Stimulated activated naive B cell treated with anti-CD40 and anti-IgM and Interleukin-4, amounts not matched to agents 10 μg/mL and 1 μg/mL and 100 μg/mL, for 72 hours (primary cell): ENCODE measurements at regions not wholly inside any gene's neighbourhood (a gene's known extent, or its start where the extent isn't known, plus 50 kb on each side); places are given as distances from the start of the nearest gene placed in this dataset.
"Not testable (repeated sequence)": the region's sequence is repeated elsewhere in the genome, so short reads cannot be mapped to it uniquely, and the experiment has no call there.

Experiments used
- ATAC-seq, 2 donors: fragments of 150-1000 bp; cut with Tn5 transposase; replicated peaks; 2 replicates each; pipeline ENCODE4 v1.10.0; 2021; ENCODE audit warnings: moderate library complexity in 1 of 2
- DNase-seq: peaks from one replicate; pipeline ENCODE4 v3.0.0; 2021
- H3K27ac Mint-ChIP-seq: one replicate; pipeline ENCODE4 v1.8.0; 2022; ENCODE audit warnings: mild to moderate bottlenecking, mixed read lengths
- H3K27me3 Mint-ChIP-seq, 2 donors: one replicate each; pipeline ENCODE4 v1.8.0; 2022; ENCODE audit warnings: mixed read lengths in 2 of 2
- H3K36me3 Mint-ChIP-seq, 2 donors: one replicate each; pipeline ENCODE4 v1.8.0; 2022; ENCODE audit warnings: mixed read lengths in 2 of 2, mild to moderate bottlenecking in 1 of 2
- H3K4me1 Mint-ChIP-seq, 2 donors: one replicate each; pipeline ENCODE4 v1.8.0; 2022; ENCODE audit warnings: mixed read lengths in 2 of 2, mild to moderate bottlenecking in 1 of 2
- H3K4me3 Mint-ChIP-seq, 2 donors: one replicate each; pipeline ENCODE4 v1.8.0; 2022; ENCODE audit warnings: mild to moderate bottlenecking in 2 of 2, mixed read lengths in 2 of 2, moderate library complexity in 1 of 2
- H3K9me3 Mint-ChIP-seq, 2 donors: one replicate each; pipeline ENCODE4 v1.8.0; 2022; ENCODE audit warnings: mixed read lengths in 2 of 2, mild to moderate bottlenecking in 1 of 2

DNA sequence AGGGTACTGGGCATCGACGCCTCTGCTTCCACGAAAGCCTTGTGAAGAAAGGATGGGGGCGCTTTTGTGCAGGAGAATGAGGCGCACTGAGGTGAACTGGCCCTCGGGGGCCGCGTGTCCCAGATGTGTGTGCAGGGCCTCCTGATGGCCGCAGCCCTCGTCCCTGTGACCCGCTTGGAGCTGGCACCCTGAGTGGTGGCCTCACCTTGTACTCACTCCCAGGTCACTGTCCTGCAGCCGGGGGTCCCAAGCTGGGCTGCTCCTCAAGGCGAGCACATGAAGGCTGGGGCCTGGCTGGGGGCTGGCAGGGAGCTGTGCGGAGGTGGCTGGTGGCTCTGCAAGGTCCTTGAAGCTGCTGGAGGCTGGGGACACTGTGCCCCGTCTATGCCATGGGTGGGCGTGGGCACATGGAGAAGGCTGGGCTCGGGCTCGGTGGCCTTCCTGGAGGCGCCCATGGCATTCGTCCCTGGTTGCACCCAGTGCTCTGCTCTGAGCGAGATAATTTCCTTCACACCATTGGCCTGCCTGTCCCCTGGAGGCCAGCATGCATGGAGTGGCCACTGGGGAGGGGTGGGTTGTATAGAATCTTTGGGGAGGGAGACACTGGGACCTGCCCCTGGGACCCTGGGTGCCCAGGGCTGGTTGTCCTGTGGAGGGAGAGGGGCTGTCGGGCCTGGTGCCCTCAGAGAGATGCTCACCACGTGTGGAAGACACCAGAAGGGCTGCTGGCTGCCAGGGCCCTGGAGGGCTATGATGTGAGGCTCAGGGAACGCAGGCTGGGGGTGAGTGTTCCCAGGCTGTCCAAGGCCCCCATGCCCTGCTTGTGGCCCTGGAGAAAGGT lies 79.3 kb downstream of the TMEM121 start:
- H3K27me3 Mint-ChIP-seq = no peaks in the 10 kb centered on the region

DNA sequence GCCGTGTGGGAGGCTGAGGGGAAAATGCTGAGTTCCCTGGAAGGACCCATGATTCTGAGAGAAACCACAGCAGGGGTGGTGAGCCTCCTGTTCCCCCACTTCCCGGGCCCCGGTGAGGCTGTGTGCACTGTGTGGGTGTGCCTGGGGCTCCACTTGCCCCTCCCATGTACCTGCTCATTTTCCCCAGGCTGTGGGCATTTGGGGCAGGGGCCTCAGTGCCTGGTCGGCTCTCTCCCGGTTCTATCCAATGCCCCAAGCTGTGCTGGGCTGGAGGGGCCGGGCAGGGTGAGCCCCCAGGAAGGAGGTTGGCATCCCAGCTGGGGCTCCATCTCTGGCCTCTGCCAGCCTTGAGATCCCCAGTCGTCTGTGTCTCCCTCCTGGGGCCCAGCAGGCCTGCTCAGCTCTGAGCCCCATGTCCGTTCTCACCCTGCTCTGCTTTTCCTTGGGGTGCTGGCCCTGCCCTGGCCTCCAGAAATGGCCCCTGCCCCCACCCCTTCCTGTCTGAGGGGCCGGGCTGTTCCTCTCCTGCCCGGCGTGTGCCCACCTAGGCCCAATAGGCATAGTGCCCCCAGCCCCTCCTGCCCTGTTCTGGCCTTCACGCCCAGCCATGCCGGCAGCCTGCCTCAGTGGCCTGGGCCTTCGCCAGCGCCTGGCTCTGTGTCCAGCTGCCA lies 80.1 kb downstream of the TMEM121 start:
- H3K4me3 Mint-ChIP-seq = peak overlapping the region; percentile 76 to 82
- peaks cover 12 to 13% of the 10 kb centered on the region in 2 donors for H3K36me3 Mint-ChIP-seq
- not testable (repeated sequence) for DNase-seq, H3K9me3 Mint-ChIP-seq, H3K27me3 Mint-ChIP-seq
- peaks cover 23 to 36% of the 10 kb centered on the region in 2 donors for H3K4me1 Mint-ChIP-seq
- H3K27ac Mint-ChIP-seq = peak overlapping the region; percentile 88
- ATAC-seq = peak; percentile 49 to 65

More for the DNA sequence above, 79.3 kb downstream of the TMEM121 start:
- ATAC-seq = peak; percentile 41 to 44
- Mint-ChIP-seq H3K4me1 (peaks cover 25 to 36% of the 10 kb centered on the region in 2 donors), H3K36me3 (peaks cover 13 to 14% of the 10 kb centered on the region in 2 donors), H3K4me3 (peak overlapping the region; percentile 76 to 82), H3K27ac (peak overlapping the region; percentile 88), H3K9me3 (no peaks in the 10 kb centered on the region)
- DNase-seq = no peak

DNA sequence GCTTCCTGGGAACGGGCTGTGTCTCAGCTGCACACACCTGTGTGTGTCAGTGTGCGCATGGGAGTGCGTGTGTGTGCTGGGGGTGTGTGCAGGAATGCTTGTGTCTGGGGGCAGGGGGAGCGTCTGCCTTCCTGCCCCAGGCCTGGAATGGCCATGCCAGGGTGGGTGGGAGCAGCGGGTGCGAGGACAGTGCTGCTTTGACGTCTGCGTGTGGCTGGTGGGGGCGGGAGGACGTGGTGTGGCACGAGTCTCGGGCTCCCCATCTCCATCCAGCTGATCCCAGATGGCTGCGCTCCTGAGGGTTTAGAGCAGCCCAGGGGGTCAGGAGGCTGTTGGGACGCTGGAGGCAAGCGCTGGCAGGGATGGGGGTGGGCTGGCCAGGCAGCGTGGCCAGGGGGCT lies 80.6 kb downstream of the TMEM121 start:
- H3K4me1 Mint-ChIP-seq = peaks cover 23 to 34% of the 10 kb centered on the region in 2 donors
- H3K27ac Mint-ChIP-seq, DNase-seq, H3K9me3 Mint-ChIP-seq, ATAC-seq, H3K27me3 Mint-ChIP-seq, H3K4me3 Mint-ChIP-seq: not testable (repeated sequence)
- H3K36me3 Mint-ChIP-seq = peaks cover 10 to 11% of the 10 kb centered on the region in 2 donors

DNA sequence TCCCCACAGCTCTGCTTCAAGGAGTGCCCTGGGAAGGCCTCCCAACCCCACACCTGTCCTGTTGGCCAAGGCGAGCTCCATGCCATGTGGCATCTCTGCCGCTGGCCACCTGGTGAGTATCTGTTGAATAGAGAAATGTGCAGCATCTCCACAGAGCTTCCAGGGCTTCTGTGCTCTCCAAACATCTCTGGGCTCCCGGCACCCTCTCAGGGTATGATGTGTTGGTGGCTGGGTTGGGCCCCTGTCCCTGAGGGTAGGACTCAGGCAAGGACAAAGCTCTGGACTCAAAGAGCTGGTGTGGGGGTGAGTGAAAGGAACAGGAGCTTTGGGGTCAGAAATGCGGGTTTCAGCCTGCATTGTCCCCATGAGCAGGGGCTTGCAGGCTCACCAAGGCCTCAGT lies 88.6 kb downstream of the TMEM121 start:
- not testable (repeated sequence) for H3K4me3 Mint-ChIP-seq, H3K36me3 Mint-ChIP-seq, DNase-seq, H3K27ac Mint-ChIP-seq, H3K9me3 Mint-ChIP-seq, H3K27me3 Mint-ChIP-seq, ATAC-seq
- peaks cover 29 to 37% of the 10 kb centered on the region in 2 donors for H3K4me1 Mint-ChIP-seq

DNA sequence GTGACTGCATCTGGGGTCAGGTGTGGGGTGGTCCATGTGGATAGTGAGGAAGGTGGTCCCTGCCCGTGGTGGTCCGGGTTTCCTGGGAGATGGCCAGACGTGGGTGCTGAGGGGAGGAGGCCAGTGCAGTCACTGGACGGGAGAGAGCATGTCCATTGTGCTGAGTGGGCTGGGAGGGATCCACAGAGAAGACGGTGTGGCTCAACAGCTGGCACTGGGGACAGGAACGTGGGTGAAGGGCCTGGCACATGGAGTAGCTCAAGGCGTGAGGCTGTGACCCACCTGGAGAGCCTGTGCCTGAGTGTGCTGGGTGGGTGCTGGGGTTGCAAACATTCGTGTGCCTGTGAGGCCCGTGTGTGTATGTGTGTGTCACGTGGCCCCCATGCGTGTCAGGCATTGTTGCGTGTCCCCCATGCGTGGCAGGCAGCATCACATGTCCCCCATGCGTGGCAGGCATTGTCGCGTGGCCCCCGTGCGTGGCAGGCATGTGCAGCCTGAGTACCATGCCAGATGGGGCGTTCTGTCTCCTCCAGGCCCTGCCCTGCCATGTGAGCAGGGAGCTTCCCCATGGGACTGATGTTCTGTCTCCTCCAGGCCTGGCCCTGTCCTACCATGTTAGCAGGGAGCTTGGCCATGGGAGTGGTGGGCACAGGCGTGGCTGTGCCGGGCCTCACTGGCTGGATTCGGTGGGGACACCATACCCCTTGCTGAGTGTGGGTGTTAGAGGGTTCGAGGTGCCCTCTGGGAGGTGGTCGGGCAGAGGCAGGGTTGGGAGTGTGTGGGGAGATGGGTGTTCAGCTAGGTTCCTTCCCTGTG lies 89.8 kb downstream of the TMEM121 start:
- H3K4me1 Mint-ChIP-seq = peaks cover 29 to 37% of the 10 kb centered on the region in 2 donors
- H3K36me3 Mint-ChIP-seq, H3K27me3 Mint-ChIP-seq, DNase-seq, H3K4me3 Mint-ChIP-seq, H3K9me3 Mint-ChIP-seq: not testable (repeated sequence)
- ATAC-seq = peak; percentile 13 to 35
- peak overlapping the region; percentile 66 for H3K27ac Mint-ChIP-seq

DNA sequence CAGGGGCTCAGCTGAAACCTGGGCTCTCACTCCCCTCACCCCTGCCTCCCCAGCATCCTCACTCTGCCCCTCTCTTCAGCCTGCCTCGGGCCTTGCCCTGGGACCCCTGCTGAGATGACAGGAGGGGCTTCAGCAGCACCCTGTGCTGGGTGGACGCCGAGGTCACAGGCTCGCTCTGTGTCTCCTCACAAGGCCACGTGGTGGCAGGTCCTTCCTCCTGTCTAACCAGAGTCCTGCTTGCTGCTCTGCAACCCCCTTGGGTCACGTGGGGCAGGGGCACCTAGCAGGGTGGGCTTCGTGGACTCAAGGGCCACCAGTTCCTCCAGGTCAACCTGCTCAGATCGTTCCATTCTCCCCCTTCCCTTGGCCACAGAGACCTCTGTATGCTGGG lies 90.4 kb downstream of the TMEM121 start:
- Mint-ChIP-seq H3K27ac (peak overlapping the region; percentile 14), H3K36me3 (peaks cover 8 to 11% of the 10 kb centered on the region in 2 donors), H3K9me3 (peaks cover 3 to 5% of the 10 kb centered on the region in 2 donors), H3K4me3 (no peak overlapping the region), H3K4me1 (peaks cover 30 to 37% of the 10 kb centered on the region in 2 donors), H3K27me3 (no peaks in the 10 kb centered on the region)
- DNase-seq (no peak), ATAC-seq (peak in 1 of 2 donors; percentile 23)

DNA sequence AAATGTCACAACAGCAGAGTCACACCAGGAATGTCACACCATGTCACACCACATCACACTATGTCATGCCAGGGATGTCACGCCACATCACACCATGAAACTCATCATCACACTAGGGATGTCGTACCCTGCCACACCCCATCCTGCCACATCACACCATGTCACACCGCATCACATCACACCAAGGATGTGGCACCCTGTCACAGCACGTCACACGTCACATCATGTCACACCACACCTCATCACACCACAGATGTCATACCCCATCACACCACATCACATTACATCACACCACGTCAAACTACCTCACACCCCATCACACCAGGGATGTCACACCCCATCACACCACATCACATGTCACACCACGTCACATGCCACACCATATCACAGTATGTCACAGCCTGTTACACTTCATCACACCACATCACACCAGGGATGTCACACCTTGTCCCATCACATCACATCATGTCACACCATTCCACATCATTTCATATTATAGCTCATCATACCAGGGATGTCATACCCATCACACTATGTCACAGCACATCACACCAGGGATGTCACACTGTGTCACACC lies 90.9 kb downstream of the TMEM121 start:
- DNase-seq (no peak), ATAC-seq (peak; percentile 45 to 49)
- H3K36me3 Mint-ChIP-seq = peaks cover 8 to 14% of the 10 kb centered on the region in 2 donors
- no peak overlapping the region for H3K4me3 Mint-ChIP-seq
- peaks cover 30 to 36% of the 10 kb centered on the region in 2 donors for H3K4me1 Mint-ChIP-seq
- peaks cover 3 to 5% of the 10 kb centered on the region in 2 donors for H3K9me3 Mint-ChIP-seq
- no peaks in the 10 kb centered on the region for H3K27me3 Mint-ChIP-seq
- H3K27ac Mint-ChIP-seq = peak overlapping the region; percentile 14

DNA sequence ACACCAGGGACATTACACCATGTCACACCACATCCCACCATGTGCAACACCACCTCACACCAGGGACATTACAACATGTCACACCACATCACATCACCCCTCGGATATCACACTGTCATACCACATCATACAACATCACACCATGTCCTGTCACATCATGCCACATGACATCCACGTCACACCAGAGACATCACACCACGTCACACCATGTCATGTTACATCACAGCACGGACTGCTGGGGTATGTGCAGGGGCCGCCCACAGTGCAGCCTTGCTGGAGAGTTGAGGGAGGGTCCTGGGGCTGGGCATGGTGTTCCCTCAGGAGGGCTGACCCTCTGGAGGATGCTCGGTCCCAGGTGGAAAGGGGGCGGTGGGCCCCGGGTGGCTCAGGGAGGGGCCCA lies 91.4 kb downstream of the TMEM121 start:
- H3K4me3 Mint-ChIP-seq, H3K27ac Mint-ChIP-seq, DNase-seq, H3K27me3 Mint-ChIP-seq, H3K9me3 Mint-ChIP-seq: not testable (repeated sequence)
- H3K4me1 Mint-ChIP-seq = peaks cover 31 to 34% of the 10 kb centered on the region in 2 donors
- H3K36me3 Mint-ChIP-seq = peaks cover 13 to 19% of the 10 kb centered on the region in 2 donors
- peak; percentile 20 to 34 for ATAC-seq

DNA sequence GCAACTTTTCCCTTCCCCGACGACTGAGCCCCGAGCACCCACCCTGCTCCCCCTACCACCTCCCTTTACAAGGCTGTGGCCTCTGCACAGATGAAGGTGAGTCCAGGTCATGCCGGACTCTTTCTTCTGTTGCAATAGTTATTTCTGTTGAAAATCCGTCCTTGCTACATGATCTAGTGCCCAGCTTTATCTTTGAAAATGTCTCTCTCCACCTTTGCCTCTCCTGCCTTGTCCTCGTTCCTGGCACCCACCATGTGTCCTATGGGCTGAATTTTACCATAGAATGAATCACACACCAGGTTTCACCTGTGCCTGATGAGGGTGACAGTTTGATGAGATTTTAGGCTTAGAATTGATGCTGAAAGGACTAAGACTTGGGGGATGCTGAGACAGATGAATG lies 92.9 kb downstream of the TMEM121 start:
- H3K36me3 Mint-ChIP-seq = peaks cover 20 to 28% of the 10 kb centered on the region in 2 donors
- H3K27me3 Mint-ChIP-seq, ATAC-seq, H3K9me3 Mint-ChIP-seq, DNase-seq, H3K27ac Mint-ChIP-seq, H3K4me3 Mint-ChIP-seq: not testable (repeated sequence)
- H3K4me1 Mint-ChIP-seq = peaks cover 17 to 23% of the 10 kb centered on the region in 2 donors

DNA sequence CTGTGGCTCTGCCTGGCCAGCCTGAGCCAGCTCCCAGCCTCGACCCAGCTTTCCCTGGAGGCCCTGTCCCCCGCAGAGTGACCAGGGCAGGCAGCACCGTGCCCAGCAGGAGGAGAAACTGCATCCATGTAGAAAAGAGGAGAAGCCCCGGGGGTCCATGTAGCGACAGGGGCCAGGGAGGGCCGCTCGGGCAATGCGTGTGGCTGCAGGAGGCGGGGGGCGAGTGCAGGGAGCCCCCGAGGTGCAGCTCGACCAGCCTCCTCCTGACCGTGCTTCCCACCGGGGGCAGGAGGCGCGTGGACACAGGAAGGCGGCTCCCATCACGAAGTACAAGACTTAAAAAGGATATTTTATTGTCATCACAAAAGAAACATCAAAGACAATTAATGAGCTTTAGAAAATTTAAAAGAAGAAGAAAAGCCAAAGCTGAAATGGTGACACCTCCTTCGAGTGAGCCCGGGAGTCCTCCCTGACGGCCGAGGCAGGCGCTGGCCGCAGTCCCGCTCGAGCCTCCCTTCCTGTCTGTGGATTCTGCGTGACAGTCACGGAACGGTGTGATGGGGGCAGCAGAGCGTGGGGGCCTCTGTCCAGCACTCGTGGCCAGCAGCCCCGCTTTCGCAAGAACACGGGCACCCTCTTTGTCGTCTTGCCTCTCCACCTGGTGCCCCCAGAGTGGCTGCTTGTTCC lies 93.9 kb downstream of the TMEM121 start:
- H3K27me3 Mint-ChIP-seq, H3K27ac Mint-ChIP-seq, ATAC-seq, H3K4me3 Mint-ChIP-seq, H3K9me3 Mint-ChIP-seq, DNase-seq: not testable (repeated sequence)
- Mint-ChIP-seq H3K36me3 (peaks cover 29 to 38% of the 10 kb centered on the region in 2 donors), H3K4me1 (peaks cover 27 to 30% of the 10 kb centered on the region in 2 donors)

DNA sequence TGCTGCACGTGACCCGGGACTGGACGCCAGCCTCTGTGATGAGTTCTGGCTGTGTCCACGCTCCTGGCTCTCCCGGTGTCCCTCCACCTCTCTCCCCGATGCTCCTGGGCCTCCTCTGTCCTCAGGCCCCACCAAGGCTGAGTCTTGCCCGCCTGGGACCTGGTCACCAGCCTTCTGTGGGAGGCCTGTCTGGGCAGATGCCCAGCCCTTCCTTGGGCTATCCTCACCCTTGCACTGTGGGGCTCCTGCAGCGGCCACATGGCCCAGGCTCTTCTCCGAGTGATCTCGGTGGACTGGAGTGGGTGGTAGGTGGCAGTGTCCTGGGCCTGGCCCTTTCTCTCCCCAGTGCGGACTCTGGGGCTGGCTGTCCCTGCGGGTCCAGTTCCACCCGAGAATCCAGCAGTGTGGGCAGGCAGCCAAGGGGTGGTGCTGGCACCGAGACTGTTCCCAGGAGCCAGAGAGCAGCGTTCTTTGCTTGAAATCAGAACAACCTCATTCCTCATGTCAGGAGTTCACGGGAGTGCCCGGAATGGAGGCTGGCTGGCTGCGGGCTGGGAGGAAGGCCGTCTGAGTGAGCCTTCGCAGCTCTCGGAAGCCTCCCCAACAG lies 94.6 kb downstream of the TMEM121 start:
- not testable (repeated sequence) for H3K4me3 Mint-ChIP-seq, H3K9me3 Mint-ChIP-seq, DNase-seq, H3K27me3 Mint-ChIP-seq, ATAC-seq
- Mint-ChIP-seq H3K36me3 (peaks cover 33 to 43% of the 10 kb centered on the region in 2 donors), H3K4me1 (peaks cover 27 to 32% of the 10 kb centered on the region in 2 donors), H3K27ac (peak overlapping the region; percentile 71)

DNA sequence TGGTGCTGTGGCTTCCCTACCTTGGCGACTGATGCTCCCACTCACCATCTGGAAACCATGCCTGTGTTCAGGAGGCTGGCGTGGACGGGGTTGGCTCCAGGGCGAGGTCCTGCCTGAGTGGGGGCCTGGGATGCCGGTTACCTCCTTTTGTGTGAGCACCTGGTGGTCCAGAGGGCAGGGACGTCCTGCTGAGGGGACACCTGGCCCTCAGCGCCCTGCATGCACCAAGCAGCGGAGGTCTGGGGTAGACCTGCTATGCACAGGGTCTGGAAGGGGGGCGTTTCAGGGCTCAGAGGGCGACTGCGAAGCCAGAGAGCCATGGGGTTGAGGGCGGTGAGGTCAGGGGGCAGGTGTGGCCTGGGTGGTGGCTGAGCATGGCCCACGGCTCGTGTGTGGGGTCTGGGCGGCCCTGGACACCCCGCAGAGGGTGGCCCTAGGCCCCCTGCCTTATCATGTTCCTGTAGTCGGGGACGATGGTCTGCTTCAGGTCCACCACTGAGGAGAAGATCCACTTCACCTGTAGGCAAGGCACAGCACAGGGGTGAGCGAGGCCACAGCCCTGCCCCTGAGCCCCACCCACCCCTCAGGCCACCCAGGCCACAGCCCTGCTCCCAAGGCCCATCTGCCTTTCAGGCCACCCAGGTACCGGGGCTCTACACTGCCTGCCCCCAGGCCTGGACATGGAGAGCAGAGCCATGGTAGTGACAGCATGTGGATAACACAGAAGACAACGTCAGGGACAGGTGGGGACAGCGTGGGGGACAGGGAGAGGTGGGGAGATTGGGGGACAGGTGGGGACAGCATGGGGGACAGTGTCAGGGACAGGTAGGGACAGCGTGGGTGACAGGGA lies 95.3 kb downstream of the TMEM121 start:
- Mint-ChIP-seq H3K36me3 (peaks cover 33 to 43% of the 10 kb centered on the region in 2 donors), H3K27ac (peak overlapping the region; percentile 71), H3K4me1 (peaks cover 25 to 30% of the 10 kb centered on the region in 2 donors)
- not testable (repeated sequence) for DNase-seq, H3K9me3 Mint-ChIP-seq, ATAC-seq, H3K27me3 Mint-ChIP-seq, H3K4me3 Mint-ChIP-seq
